NCI-H82 treated with DMSO at 0.1 percent for 48 hours (cell line): ENCODE measurements at regions not wholly inside any gene's neighbourhood (a gene's known extent, or its start where the extent isn't known, plus 50 kb on each side); places are given as distances from the start of the nearest gene placed in this dataset.

Experiments used
- DNase-seq: peaks from one replicate; lab custom pipeline; 2025; ENCODE audit not compliant: unreplicated experiment; lab: John Stamatoyannopoulos, UW

DNA sequence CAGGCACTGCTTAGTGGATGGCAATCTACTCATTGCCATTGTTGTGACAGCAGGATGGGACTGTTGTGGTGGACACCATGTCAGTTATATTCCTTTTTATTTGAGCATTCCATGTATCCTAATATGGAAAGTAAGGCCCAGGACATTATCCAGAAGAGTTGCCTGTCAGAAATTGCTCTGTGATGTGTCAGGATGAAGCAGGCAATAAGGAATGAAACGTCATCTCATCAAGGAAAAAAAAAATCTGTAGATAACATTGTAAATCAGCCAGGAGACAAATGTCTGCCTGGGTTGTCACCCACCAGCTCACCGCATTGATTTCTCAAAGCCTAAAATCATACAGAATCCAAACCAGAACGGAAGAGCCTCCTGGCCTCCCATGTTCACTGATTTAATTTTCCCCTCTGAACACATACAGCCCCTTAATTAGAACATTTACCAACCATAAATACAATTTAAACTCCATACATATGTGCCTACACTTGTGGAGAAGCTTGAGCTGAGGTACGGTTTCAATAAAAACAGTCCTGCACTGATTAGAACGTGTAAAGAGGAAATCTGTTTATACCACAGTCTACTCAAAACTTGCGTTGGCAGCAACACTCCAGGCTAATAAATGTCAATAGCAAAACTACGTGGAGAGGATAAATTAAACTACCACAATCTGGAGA, 73.9 kb downstream of the FOXD1 start:
- DNase-seq, result no peak

DNA sequence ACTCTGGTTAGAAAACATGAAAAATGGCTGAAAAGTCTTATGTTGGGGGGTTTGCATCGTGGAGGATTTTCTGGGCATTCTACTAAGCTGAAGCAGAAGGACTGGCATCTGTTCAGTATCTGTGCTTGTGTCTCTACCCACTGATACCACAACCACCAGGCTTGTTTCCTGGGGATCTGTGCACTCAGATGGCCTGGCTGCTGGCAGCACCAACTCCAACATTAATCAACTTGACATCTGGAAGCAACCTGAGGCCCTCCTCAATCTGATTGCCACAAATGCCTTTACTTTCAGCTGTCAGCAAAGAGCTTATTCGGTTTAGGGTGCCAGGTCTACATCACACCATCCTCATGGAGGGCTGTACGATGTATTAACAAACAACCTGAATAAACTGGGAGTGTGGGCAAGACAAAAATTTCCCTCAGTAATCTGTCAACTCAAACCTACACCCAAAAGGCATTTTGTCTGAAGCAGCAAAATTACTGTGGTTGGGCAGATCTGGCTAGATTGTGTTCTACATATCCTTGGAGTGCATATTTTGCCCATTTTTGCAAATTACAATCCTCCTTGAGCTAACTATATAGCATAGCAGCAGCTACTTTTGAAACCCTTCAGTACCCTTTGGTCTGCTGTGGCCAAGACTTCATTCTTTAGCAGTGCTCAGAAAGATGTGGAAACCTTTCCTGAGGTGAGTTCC, 74.6 kb downstream of the FOXD1 start:
- DNase-seq, result no peak

- no peak for DNase-seq
Observed at GRCh38 chr5:73370640-73371583, 77.7 kb downstream of the FOXD1 start.

- DNase-seq, result no peak
Observed at GRCh38 chr5:73370095-73370494, 78.5 kb downstream of the FOXD1 start.

DNA sequence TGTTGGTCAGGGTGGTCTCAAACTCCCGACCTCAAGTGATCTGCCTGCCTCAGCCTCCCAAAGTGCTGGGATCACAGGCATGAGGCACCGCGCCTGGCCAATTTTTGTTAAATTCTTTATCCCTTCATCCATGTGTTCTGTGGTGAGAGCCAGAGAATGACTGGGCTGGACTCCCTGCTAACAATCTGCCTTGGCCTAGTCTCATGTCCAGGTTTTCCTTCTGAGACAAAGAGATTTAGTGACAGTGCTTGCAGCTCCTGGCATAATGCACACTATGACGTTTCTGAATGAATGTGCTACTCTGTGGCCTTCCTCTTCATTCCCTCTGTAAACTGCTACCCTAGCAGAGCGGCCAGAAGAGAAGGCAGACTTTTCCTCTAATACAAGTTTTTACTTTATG, 79.3 kb downstream of the FOXD1 start:
- DNase-seq, result no peak

GRCh38 chr5:73367650-73368049, 80.9 kb downstream of the FOXD1 start:
- no peak for DNase-seq

- DNase-seq, result no peak
Observed at GRCh38 chr5:73365990-73366667, 82.4 kb downstream of the FOXD1 start.

DNA sequence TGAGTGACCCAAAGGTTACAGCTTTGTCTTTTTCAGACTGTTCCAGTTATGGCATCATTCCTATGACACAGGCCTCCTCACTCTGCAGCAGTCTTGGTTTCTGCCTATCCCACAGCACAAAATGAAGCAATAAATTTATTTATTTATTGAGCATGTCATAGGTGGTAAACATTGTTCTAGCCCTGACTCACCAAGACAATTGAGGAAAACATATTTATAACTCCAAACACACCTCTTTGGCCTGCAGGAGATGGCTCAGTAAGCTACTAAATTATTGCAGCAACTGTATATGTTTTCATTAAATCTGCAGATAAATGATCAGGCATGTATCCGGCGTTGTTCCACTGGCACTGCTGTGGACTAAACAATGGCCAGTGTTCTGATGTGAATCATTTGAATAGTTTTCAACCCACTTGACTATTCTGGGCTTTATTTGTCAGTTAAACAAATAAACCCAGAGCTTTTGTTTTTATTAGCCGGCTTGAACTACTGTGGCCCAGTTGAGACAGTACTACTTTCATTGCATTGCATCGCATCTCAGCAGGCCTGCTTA, 83.2 kb downstream of the FOXD1 start:
- DNase-seq, result no peak

DNA sequence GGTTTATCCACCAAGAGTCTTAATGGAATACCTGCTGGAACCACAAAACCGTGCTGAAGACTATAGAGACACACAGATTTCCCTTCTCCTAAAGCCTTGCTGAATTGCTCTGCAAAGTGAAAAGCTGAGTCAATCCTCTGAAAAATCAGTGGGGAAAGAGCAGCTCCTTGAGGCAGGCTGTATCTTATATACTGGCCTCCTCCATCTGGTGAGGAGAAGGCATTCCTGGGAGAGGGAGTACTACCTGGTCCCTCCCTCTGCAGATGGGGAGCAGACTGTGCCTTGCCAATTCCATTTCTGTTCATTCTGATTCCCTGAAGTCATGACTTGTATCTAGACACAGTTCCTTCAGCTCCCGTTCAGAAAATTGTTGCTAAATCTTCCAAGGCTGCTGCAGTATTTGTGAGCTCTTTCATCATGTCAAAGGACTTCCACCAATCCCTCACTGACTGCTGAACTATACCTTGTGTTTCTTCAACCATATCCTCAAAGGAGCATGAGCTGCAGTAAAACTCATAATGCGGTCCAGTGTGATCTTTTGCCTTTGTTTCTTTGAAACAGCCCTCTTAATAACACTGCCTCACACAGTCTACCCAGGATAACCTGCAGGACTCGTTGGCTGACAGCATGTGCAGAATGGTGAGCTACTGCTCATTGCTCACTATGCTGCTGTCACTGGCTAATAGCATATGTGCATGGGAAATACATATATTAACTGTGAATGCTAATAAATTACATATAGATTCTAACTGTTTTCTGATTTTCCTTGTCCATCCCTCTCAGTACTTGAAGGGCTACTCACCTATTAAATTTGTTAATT, 84.5 kb downstream of the FOXD1 start:
- DNase-seq, result no peak

GRCh38 chr5:73359395-73359794, 89.2 kb downstream of the FOXD1 start:
- DNase-seq, result no peak

DNA sequence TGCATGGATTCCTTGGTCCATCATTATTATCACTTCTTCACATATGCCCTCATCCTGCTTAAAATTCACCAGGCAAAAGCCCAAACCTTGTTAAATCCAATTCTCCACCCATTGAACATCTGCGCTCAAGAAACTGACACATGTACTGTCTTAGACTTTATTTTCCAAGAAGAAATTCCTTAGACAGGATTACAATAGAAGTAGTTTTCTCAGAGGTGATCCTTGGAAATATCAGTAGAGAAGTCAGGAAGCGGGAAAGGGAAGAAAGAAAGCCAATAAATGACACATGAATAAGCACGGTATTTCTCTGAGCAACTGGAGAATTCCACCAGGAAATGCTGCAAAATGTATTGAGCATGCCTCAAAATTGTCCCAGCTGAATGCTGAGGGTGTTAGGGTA, 90.2 kb downstream of the FOXD1 start:
- no peak for DNase-seq

- peak; percentile 72 for DNase-seq
Observed at GRCh38 chr5:73357576-73357975, 91.0 kb downstream of the FOXD1 start.

DNA sequence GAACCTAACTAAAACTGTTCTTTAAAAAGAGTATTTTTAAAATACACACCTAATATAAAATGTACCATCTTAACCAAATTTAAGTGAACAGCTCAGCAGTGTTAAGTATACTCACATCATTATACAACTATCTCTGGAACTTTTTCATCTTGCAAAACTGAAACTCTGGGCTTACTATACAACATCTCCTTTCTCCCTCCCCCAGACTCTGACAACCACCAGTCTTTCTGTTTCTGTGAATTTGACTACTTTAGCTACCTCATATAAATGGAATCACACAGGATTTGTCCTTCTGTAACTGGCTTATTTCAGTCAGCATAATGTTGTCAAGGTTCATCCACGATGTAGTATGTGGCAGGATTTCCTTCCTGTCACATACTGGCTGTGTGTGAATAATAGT, 93.5 kb downstream of the FOXD1 start:
- DNase-seq, result no peak

DNA sequence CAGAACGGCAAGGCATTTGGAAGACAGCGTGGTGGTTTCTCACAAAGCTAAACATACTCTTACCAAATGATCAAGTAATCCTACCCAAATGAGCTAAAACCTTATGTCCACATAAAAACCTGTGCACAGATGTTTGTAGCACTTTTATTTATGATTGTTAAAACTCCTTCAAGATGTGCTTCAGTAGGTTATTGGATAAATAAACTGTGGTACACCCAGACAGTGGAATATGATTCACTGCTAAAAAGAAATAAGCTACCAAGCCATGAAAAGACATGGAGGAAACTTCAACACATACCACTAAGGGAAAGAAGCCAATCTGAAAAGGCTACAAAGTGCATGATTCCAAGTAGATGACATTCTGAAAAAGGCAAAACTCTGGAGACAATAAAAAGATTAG, 94.2 kb downstream of the FOXD1 start:
- no peak for DNase-seq

GRCh38 chr5:73352649-73353230, 95.8 kb downstream of the FOXD1 start:
- no peak for DNase-seq

DNA sequence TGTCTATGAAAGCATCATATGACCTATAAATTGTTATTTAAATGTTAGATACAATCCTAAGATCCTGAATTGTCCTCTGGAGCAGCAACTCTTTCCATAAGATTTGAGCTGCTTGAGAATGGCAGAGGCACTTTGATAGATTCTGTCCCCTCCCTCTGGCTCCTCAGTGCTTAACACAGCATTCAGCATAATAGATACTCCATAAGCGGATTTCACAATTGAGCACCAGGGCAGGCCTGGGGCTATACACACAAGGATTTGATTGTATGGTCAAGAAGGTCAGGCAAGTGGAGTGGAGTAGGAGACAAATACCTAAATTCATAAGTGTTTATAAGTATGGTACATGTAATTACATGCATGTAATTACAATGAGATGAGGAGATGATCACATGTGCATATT, 96.3 kb downstream of the FOXD1 start:
- no peak for DNase-seq

GRCh38 chr5:73351593-73351992, 97.0 kb downstream of the FOXD1 start:
- no peak for DNase-seq

- no peak for DNase-seq
Observed at GRCh38 chr5:73346878-73347408, 101.6 kb downstream of the FOXD1 start.

- DNase-seq, result no peak
Observed at GRCh38 chr5:73344835-73345234, 103.7 kb downstream of the FOXD1 start.
